Large intestine (tissue), 3 donors: ENCODE measurements at regions not wholly inside any gene's neighbourhood (a gene's known extent, or its start where the extent isn't known, plus 50 kb on each side); places are given as distances from the start of the nearest gene placed in this dataset.
A peak's percentile ranks its signal among the peaks of the same experiment; 100 is the strongest.

Experiments
- DNase-seq, 2 donors: peaks; one replicate each; pipeline versions ENCODE4 v3.0.0 to v3.0.0-alpha.2; 2013
- H3K27ac ChIP-seq: one replicate; pipeline ENCODE4 v1.5.1; 2013; ENCODE audit warnings: low read length
- H3K27me3 ChIP-seq: 2 replicates; pipeline ENCODE4 v1.6.1; 2013; ENCODE audit warnings: low read length; ENCODE audit not compliant: control insufficient read depth, insufficient read depth
- H3K36me3 ChIP-seq: 2 replicates; pipeline ENCODE4 v1.6.1; 2013; ENCODE audit warnings: low read length; ENCODE audit not compliant: control insufficient read depth, insufficient read depth
- H3K4me1 ChIP-seq: one replicate; pipeline ENCODE4 v1.6.1; 2013; ENCODE audit warnings: low read length; ENCODE audit not compliant: control insufficient read depth, insufficient read depth
- H3K4me3 ChIP-seq: one replicate; pipeline ENCODE4 v1.5.1; 2013; ENCODE audit warnings: low read length
- H3K9me3 ChIP-seq: one replicate; pipeline ENCODE4 v1.6.1; 2013; ENCODE audit warnings: mild to moderate bottlenecking, low read depth, low read length, moderate library complexity; ENCODE audit not compliant: control insufficient read depth
- WGBS: methylation state at CpG from one replicate; pipeline ENCODE4 v1.1.5; 2013; ENCODE audit warnings: low lambda C conversion rate; ENCODE audit not compliant: insufficient coverage; 5-methylcytosine and 5-hydroxymethylcytosine counted together

DNA sequence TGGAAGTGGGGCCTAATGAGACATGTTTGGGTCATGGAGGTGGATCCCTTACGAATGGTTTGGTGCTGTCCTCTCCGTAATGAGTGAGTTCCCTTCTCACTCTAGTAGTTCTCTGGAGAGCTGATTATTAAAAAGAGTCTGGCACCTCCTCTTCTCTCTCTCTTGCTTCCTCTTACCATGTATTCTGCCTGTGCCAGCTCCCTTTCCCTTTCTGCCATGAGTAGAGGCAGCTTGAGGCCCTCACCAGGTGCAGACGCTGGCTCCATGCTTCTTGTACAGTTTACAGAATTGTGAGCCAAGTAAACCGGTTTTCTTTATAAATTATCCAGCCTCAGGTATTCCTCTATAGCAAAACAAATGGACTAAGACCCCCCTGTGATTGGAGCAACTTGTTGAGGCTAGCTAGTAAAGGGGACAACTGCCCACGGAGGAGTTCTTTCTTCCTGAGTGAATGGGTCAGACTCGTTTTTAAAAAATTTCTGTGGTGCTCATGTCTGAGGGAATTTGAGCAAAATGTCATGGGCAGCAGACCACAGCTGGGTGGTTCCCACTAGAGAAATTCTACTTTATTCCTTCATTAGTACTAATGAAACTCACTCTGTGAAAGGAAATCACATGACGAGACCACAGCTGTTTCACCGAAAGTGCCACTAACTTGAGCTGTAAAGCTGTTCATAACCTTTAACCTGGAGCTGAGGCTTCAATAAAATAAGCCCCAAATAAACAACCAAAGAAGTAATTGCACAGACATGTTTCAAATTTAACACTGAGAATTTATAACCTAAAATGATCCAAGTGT, 210.0 kb downstream of the NFKBIZ start:
- Histone ChIP-seq H3K27me3 (no peaks in the 10 kb centered on the region), H3K4me3 (no peak overlapping the region), H3K27ac (no peak overlapping the region), H3K9me3 (no peaks in the 10 kb centered on the region), H3K4me1 (peaks cover 18% of the 10 kb centered on the region), H3K36me3 (no peaks in the 10 kb centered on the region)
- DNase-seq = peak in 1 of 2 donors; percentile 40
- WGBS = 100% methylated on average over 2 of the region's 8 CpGs

DNA sequence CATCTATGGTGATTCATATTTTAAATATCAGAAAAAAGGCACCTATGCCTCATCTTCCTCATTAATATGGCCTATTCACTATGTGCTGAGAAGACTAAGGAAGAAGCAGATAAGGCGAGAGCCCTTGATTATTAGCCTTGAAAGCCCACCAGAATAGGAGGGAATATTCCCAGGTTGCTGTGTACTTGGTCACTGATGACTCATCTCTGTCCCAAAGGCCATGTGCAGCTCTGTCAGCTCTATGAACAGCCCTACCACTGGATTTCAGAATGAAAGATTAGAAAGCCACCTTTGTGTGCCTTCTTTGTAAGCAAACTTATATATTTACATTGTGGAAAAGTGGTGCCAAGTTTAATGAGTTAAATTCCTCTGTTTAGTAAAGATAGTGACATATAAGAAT, 211.5 kb downstream of the NFKBIZ start:
- Histone ChIP-seq H3K4me1 (peaks cover 18% of the 10 kb centered on the region), H3K4me3 (no peak overlapping the region), H3K27ac (peak overlapping the region; percentile 50), H3K9me3 (no peaks in the 10 kb centered on the region), H3K36me3 (no peaks in the 10 kb centered on the region), H3K27me3 (no peaks in the 10 kb centered on the region)
- WGBS = no CpG with 5 or more reads among the region's 1 CpG
- peak; percentile 41 to 73 for DNase-seq

DNA sequence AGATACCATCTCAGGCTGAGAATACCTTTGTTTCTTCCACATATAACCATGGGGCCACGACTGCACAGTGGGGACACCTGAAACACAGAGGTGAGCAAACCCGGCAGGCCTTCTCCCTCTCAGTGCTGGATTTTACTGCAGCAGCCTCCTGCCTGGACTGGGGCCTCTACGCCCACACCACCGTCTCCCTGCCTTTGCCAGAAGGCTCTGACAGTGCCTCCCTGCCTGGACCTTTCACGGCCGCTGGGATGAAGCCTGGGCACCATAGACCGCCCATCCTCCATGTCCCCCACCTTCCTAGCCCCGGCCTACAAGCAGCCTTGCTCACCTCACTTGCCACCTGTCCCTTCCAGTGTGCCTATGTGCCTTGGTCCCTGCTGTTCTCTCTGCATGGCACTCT, 214.3 kb downstream of the NFKBIZ start:
- Histone ChIP-seq H3K4me1 (peaks cover 36% of the 10 kb centered on the region), H3K9me3 (no peaks in the 10 kb centered on the region), H3K27ac (no peak overlapping the region), H3K36me3 (no peaks in the 10 kb centered on the region), H3K4me3 (no peak overlapping the region), H3K27me3 (no peaks in the 10 kb centered on the region)
- DNase-seq = no peak
- 100% methylated on average over 1 of the region's 8 CpGs for WGBS

DNA sequence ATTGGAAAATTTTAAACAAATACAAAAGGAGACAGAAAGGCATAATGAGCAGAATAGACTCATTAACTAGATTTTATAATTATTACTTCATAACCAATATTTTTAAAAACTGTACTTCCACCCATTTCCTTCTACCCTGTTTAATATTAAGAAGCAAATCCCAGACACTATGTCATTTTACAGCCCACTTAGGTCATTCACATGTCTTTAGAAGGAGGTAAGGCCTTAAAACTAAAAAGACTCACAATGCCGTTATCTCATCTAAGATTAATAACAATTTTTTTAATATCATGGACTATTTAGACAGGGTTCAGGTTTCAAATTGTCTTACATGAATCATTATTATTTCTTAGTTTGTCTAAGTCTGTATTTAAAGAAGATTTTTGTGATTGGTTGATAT, 217.2 kb downstream of the NFKBIZ start:
- peaks cover 28% of the 10 kb centered on the region for H3K4me1 ChIP-seq
- no peak overlapping the region for H3K27ac ChIP-seq
- DNase-seq = peak in 1 of 2 donors; percentile 42
- H3K36me3 ChIP-seq = no peaks in the 10 kb centered on the region
- H3K9me3 ChIP-seq = no peaks in the 10 kb centered on the region
- 17% methylated on average over 1 of the region's 1 CpG for WGBS
- no peaks in the 10 kb centered on the region for H3K27me3 ChIP-seq
- H3K4me3 ChIP-seq = no peak overlapping the region

DNA sequence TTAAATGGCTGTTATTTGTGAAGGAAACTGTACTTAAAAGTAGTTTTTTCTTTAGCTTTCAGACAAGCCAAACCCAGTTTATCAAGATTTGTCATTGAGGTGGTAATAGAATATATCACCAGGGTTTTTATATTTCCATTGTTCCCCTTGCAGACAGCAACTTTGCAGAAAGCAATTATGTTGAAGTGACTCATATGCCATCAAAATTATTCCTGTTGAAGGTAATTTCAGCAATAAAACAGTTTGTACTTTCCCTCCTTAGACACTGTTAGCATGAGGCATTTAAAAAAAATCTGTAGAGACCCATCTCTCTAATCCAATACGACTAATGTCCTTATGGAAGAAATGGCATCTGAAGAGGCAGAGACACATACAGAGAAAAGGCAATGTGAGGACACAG, 219.0 kb downstream of the NFKBIZ start:
- Histone ChIP-seq H3K4me3 (no peak overlapping the region), H3K27me3 (no peaks in the 10 kb centered on the region), H3K27ac (peak overlapping the region; percentile 43), H3K36me3 (no peaks in the 10 kb centered on the region), H3K4me1 (peaks cover 23% of the 10 kb centered on the region), H3K9me3 (no peaks in the 10 kb centered on the region)
- DNase-seq = peak in 1 of 2 donors; percentile 76
- no CpG with 5 or more reads among the region's 1 CpG for WGBS

DNA sequence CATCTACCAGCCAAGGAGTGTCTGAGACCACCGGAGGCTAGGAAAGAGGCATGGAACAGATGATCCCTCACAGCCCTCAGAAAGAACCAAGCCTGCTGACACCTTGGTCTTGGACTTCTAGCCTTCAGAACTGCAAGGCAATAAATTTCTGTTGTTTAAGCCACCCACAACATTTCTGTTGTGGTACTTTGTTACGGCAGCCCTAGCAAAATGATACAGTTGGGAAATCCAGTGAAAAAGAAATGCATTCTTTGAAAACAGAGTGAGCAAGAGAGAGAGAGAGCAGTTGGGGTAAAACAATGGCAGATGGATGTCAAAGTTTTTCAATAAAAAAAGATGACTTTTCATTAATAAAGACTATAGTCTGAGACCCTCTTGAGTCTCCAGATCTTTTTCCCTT, 219.4 kb downstream of the NFKBIZ start:
- no CpG with 5 or more reads among the region's 2 CpGs for WGBS
- H3K27ac ChIP-seq = peak overlapping the region; percentile 43

DNA sequence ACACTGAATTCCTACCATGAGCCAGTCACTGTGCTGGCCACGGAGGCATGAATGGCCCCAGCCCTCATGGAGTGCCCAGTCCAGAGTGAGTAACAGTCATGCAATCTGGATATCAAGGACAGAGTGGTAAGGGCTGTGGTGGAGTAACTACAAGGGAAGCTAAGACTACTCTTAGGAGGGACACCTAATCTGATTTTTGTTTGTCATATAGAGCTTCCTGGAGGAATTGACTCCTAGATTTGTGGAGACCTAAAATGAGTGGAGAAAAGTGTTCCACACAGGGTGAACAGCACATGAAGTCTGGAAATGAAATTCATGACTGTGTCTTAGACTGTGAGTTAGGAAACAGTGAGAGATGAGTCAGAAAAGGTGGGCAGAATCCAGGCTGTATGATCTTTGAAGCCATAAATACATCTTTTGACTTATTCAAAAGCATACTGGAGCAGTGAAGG, 219.9 kb downstream of the NFKBIZ start:
- Histone ChIP-seq H3K27ac (peak overlapping the region; percentile 43), H3K4me1 (peaks cover 23% of the 10 kb centered on the region), H3K9me3 (no peaks in the 10 kb centered on the region), H3K27me3 (no peaks in the 10 kb centered on the region), H3K4me3 (no peak overlapping the region), H3K36me3 (no peaks in the 10 kb centered on the region)
- peak in 1 of 2 donors; percentile 57 for DNase-seq
- WGBS = no CpG with 5 or more reads among the region's 1 CpG

More for the DNA sequence above, 219.4 kb downstream of the NFKBIZ start:
- no peaks in the 10 kb centered on the region for H3K36me3 ChIP-seq
- no peak overlapping the region for H3K4me3 ChIP-seq
- no peaks in the 10 kb centered on the region for H3K27me3 ChIP-seq
- no peak for DNase-seq
- peaks cover 23% of the 10 kb centered on the region for H3K4me1 ChIP-seq
- no peaks in the 10 kb centered on the region for H3K9me3 ChIP-seq

DNA sequence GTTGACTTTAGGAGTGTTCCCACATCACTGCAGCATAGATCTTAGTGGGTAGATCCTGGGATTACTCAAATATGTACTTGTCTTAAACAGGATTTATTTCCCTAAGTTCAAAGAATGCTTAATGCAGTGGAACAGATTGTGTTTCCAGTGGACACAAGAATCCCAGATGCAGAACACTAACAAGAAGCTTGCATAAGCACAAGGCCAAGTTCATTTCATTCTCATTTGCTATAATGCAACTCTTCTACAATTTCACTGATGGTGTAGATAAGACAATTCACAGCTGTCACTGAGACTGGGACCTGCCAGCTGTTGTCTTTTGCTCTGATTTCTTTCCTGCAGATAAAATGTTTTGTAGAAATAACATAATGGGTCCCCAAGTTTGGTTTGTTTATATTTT, 225.6 kb downstream of the NFKBIZ start:
- no peak overlapping the region for H3K4me3 ChIP-seq
- no peaks in the 10 kb centered on the region for H3K36me3 ChIP-seq
- no peaks in the 10 kb centered on the region for H3K9me3 ChIP-seq
- no peak for DNase-seq
- peaks cover 26% of the 10 kb centered on the region for H3K4me1 ChIP-seq
- H3K27me3 ChIP-seq = no peaks in the 10 kb centered on the region
- no peak overlapping the region for H3K27ac ChIP-seq

DNA sequence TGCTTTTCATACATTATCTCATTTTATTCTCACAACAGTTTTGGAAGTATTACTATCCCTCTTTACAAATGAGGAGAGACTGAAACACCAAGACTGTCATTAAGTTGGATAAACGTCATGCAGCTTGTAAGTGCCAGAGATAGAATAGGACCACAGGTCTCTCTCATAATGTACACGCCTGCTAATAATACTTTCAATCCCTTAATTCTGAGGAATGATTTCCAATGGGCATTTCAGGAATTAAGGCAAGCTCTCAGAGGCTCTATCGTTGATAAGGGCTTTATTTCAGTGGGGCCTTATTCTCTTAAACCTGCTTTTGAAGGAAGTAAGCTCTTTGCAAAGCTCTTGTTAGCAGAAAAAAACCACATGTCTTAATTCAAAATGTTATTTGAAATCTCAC, 229.1 kb downstream of the NFKBIZ start:
- 0% methylated on average over 3 of the region's 3 CpGs for WGBS
- Histone ChIP-seq H3K27me3 (no peaks in the 10 kb centered on the region), H3K36me3 (no peaks in the 10 kb centered on the region), H3K4me1 (peaks cover 37% of the 10 kb centered on the region), H3K27ac (peak overlapping the region; percentile 89), H3K9me3 (no peaks in the 10 kb centered on the region), H3K4me3 (no peak overlapping the region)
- peak in 1 of 2 donors; percentile 39 for DNase-seq

DNA sequence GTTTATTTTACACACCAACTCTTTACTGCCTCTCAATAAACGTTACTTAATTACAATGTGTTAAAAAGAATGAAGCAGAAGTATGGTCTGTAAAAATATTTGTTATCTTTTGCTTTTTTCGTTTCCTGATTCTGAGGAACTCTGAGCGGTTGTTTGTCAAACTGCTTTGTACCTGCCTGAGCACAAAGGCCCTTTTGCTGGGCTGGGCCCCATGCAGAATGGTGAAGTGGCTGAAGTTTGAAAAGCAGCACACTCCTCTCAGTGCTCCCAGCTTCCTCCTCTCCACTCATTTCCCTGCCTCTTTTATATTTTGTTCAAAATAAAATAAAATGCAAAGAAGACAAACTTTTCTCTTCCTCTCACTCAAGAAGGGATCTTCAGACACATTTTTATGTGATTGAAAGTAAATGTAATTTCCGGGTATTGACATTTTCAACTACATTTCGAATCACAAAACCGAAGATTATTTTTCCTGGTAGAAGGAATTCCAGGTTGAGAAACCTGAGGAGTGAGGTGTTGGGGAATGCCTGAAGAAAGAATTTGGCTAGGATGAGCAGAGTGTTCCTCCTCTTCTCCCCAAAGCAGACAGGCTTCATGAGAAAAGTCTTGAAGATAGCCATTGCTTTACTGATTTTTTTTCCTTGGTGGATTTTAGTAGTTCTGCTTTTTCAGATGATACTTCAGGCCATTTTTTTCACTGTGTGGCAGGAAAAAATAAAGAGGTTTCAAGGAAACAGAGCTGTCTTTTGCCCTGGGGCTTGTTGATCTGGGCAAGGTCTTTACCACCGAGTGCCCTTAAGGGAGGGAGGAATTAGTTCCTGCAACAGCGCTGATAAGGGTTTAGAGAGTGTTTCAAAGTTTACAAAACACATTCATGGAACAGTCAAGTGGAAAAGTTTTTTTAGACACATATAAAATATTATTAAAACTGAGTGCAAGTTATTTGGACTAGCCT, 229.8 kb downstream of the NFKBIZ start:
- H3K9me3 ChIP-seq = no peaks in the 10 kb centered on the region
- H3K27ac ChIP-seq = peak overlapping the region; percentile 89
- H3K36me3 ChIP-seq = no peaks in the 10 kb centered on the region
- no peaks in the 10 kb centered on the region for H3K27me3 ChIP-seq
- DNase-seq = peak; percentile 47 to 76
- no peak overlapping the region for H3K4me3 ChIP-seq
- H3K4me1 ChIP-seq = peaks cover 39% of the 10 kb centered on the region
- WGBS = 29% methylated on average over 2 of the region's 8 CpGs
